GM04503 (cell line): ENCODE measurements at regions not wholly inside any gene's neighbourhood (a gene's known extent, or its start where the extent isn't known, plus 50 kb on each side); places are given as distances from the start of the nearest gene placed in this dataset.
"Not testable (repeated sequence)": the region's sequence is repeated elsewhere in the genome, so short reads cannot be mapped to it uniquely, and the experiment has no call there.

ENCODE experiments used
- DNase-seq: peaks from one replicate; pipeline ENCODE4 v3.0.0-alpha.2; 2012; ENCODE audit warnings: low read depth

- DNase-seq, result no peak
Observed at GRCh38 chr3:106022913-106023312, 154.1 kb upstream of the CBLB start.

GRCh38 chr3:106025151-106025722 is 156.4 kb upstream of the CBLB start:
- no peak for DNase-seq

GRCh38 chr3:106029954-106030626 is 161.3 kb upstream of the CBLB start:
- DNase-seq, result no peak

- DNase-seq, result no peak
Observed at GRCh38 chr3:106030627-106030963, 161.8 kb upstream of the CBLB start.

GRCh38 chr3:106032479-106032878 is 163.7 kb upstream of the CBLB start:
- no peak for DNase-seq

- DNase-seq, result no peak
Observed at GRCh38 chr3:106033654-106034053, 164.8 kb upstream of the CBLB start.

GRCh38 chr3:106034313-106034712 is 165.5 kb upstream of the CBLB start:
- DNase-seq, result no peak

- no peak for DNase-seq
Observed at GRCh38 chr3:106035619-106036018, 166.8 kb upstream of the CBLB start.

- DNase-seq, result no peak
Observed at GRCh38 chr3:106036696-106037095, 167.9 kb upstream of the CBLB start.

GRCh38 chr3:106047221-106047620 is 178.4 kb upstream of the CBLB start:
- no peak for DNase-seq

GRCh38 chr3:106048946-106049481 is 180.2 kb upstream of the CBLB start:
- no peak for DNase-seq

- no peak for DNase-seq
Observed at GRCh38 chr3:106049821-106050220, 181.0 kb upstream of the CBLB start.

- no peak for DNase-seq
Observed at GRCh38 chr3:106056931-106057330, 188.1 kb upstream of the CBLB start.

GRCh38 chr3:106058475-106058874 is 189.7 kb upstream of the CBLB start:
- no peak for DNase-seq

GRCh38 chr3:106059953-106060517 is 191.2 kb upstream of the CBLB start:
- no peak for DNase-seq

- no peak for DNase-seq
Observed at GRCh38 chr3:106063909-106064308, 195.1 kb upstream of the CBLB start.

GRCh38 chr3:106065831-106066230 is 197.0 kb upstream of the CBLB start:
- no peak for DNase-seq

GRCh38 chr3:106067711-106068110 is 198.9 kb upstream of the CBLB start:
- no peak for DNase-seq

GRCh38 chr3:106068381-106068780 is 199.6 kb upstream of the CBLB start:
- DNase-seq, result no peak

- DNase-seq, result no peak
Observed at GRCh38 chr3:106068795-106069194, 200.0 kb upstream of the CBLB start.

- DNase-seq, result no peak
Observed at GRCh38 chr3:106070187-106070586, 201.4 kb upstream of the CBLB start.

GRCh38 chr3:106071306-106071705 is 202.5 kb upstream of the CBLB start:
- no peak for DNase-seq

GRCh38 chr3:106072596-106072995 is 203.8 kb upstream of the CBLB start:
- not testable (repeated sequence) for DNase-seq

GRCh38 chr3:106073806-106074205 is 205.0 kb upstream of the CBLB start:
- not testable (repeated sequence) for DNase-seq
